NOMO-1 treated with DMSO at 0.1 percent for 48 hours (cell line): ENCODE measurements at regions not wholly inside any gene's neighbourhood (a gene's known extent, or its start where the extent isn't known, plus 50 kb on each side); places are given as distances from the start of the nearest gene placed in this dataset.

Source experiments
- DNase-seq: peaks from one replicate; lab custom pipeline; 2025; ENCODE audit not compliant: unreplicated experiment; lab: John Stamatoyannopoulos, UW

DNA sequence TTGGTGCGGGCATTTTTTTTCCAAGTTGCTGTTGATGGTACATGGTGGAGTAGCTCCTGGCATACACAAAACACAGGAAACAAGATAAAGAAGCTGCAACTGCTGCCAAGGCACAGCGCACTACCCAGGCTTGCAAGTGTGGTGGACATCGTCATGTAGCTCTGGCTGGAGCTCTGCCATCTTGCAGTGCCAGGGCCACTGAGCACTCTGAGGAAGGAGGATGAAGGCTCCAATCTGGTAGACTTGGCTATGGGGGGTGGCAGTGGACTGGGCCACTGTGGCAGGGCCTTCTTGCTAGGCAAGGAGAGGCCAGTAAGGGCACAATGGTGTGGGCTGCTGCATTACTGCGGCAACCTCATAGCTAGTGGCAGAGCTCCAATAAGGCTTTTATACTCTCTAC lies 263.5 kb downstream of the CENPW start:
- DNase-seq: no peak

DNA sequence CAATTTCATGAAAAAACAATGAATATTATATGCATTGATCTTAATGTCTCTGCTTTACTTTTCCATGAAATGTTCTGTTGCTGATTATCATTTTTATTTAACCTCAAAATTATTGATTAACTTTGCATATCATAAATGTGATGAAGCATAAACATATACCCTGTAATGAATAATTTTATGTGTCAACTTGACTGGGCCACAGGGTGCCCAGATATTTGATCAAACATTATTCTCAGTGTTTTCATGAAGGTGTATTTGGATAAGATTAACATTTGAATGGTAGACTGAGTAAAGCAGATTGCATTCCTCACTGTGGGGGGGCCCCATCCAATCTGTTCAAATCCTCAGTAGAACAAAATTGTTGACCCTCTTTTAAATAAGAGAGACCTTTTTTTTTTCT lies 265.2 kb downstream of the CENPW start:
- DNase-seq: no peak

DNA sequence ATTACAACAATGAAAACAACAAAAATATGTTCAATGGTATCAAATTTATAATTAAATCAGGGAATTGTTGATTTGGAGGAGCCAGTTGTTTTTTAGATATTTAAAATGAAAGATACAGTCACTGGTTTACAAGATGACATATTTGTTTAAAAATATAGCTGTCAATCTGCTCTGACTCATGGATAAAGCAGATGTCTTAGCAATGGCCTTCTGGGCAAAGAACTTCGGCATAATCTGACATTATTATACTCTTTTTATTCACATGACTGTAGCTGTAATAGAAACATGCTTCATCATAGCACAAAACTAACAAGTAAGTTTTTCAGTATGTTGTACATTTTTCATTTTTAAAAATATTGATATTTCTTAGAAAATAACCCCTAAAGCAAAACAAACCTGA lies 267.4 kb downstream of the CENPW start:
- DNase-seq: no peak

DNA sequence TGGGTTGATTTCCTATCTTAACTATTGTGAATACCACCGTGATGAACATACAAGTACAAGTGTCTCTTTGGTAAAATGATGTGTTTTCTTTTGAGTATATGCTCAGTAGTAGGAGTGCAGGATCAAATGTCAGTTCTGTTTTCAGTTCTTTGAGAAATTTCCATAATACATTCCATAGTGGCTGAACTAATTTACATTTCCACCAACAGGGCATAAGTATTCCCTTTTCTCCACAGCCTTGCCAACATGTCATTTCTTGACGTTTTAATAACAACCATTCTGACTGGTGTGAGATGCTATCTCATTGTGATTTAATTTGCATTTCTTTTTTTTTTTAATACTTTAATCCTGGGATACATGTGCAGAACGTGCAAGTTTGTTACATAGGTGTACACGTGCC lies 268.8 kb downstream of the CENPW start:
- no peak for DNase-seq

DNA sequence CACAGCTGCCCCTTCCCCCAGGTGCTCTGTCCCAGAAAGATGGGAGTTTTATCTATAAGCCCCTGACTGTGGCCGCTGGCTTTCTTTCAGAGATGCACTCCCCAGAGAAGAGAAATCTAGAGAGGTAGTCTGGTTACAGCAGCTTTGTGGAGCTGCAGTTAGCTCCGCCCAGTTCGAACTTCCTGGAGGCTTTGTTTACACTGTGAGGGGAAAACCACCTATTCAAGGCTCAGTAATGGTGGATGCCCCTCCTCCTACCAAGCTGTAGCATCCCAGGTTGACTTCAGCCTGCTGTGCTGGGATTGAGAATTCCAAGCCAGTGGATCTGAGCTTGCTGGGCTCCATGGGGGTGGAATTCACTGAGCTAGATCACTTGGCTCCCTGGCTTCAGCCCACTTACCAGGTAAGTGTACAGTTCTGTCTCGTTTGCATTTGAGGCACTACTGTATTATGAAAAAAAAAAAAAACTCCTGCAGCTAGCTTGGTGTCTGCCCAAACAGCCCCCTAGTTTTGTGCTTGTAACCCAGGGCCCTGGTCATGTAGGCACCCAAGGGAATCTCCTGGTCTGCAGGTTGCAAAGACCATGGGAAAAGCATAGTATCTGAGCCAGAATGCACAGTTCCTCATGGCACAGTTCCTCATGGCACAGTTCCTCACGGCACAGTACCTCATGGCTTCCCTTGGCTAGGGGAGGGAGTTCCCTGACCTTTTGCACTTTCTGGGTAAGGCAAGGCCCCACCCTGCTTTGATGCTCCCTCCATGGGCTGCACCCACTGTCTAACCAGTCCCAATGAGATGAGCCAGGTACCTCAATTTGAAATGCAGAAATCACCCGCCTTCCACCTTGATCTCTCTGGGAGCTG lies 275.0 kb downstream of the CENPW start:
- no peak for DNase-seq

DNA sequence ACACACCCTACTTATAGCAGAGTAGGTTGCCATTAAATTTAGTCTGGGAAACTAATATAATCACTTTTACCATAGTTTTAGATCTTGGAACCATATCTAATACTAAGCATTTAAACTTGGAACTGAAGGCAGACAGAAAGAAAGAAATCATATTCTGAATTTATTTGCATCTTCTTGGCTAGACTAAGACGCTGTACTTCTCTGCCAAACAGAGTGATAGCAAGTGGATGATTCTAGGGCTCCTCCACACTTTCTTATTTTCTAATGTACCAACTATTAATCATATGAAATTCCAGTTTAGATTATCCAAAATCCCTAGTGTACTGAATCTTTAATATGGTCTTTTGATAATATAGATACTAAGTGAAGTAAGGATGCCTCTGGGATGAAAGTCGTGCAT lies 277.0 kb downstream of the CENPW start:
- no peak for DNase-seq

DNA sequence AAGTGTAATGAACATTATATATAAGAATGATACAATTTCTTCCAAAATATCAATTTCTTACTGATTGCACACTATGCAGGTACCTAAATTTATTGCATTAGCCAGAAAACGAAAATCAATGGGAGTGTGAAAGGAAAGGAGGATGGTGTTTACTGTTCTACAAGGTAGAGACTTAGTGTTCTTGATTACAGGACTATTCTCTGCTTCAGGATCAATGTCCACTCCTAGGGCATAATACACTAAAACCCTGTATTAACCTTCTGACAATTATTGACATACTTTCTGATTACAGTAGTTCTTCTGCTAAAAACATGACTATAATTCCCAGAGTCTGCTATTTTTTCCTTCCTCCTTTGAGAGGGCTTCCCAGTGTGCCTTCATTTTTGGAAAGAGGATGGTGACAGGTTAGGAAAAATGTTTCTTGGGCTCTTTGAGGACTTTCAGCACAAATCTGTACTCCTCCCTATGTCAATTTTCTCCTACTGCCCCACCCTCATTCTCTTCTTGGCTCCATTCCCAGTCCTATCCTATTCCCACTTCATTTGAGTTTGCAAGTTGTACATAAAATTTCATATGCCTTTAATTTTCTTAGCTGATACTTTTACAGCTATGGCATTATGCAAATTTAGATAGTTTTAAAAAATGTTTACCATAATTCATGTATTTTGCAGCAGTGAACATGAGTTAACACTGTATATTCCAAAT lies 278.9 kb downstream of the CENPW start:
- no peak for DNase-seq

DNA sequence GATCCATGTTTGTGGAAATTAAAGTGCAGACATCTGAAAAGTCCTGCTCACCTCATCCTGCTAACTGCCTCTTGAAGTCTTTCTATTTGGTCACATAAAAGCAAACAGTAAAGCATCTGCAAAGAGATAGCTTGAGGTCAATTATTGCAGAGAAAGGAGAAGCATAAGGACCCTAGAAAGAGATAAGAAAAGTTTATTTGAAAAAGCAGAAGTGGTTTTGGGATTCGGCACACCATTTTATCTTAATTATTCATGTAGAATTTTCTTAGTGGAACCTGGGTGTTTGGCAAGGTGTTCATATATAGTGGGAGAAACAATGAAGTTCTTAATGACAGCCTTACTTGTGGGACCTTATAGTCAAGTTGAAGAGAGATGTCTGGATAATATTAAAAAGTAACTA lies 280.8 kb downstream of the CENPW start:
- DNase-seq: no peak

DNA sequence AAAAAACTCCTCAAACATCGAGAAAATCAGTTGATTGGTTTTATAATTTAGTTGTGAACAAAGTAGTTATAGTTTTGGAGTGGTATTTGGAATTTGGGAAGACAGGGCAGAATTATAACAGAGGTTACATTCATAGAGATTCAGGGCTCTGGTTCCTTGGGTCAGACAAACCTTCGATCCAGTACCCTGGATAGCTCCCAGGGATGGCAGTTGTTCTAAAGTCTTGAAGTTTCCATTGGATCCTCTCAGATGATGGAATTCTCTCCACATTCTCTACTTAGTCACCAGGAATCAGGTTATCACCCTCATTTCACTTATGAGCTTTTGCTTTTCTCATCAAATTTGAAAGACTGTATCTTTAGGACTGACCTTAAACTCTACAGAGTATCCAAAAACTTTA lies 285.1 kb downstream of the CENPW start:
- no peak for DNase-seq

DNA sequence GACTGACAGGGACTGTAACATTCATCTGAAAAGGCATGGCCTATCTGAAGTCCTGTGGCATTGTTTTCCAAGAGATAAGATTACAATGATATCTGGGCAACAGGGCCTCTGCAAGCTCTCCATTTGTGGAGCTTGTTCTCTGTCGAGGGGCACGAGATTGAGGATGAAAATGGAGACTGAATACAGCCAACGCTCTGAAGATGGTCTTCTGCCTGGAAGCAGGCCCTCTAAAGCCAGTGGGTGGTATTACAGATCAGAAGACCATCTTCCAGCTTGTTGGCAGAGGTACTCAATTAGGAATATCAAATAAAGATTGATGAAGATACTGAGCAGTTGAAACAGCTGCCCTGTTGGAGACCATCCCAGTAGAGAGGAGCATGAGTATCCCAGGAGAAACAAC lies 288.2 kb downstream of the CENPW start:
- no peak for DNase-seq

DNA sequence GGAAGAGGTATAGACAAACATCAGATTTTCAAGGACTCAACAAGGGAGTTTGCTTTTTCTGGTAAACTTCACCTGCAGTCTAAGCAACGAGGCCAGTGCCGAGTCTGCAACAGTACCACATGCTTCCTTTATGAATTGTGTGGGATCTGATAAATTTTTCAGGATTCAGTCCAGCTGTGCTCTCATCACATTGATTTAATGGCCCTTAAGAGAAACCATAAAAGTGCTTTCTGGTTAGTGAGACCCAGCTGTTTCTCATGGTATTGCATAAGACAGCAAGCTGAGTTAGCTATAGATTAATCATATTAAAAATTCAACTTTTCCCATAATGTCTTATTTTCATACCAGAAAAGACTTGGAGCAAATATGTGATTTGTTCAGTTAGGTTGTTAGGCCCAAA lies 291.4 kb downstream of the CENPW start:
- no peak for DNase-seq

DNA sequence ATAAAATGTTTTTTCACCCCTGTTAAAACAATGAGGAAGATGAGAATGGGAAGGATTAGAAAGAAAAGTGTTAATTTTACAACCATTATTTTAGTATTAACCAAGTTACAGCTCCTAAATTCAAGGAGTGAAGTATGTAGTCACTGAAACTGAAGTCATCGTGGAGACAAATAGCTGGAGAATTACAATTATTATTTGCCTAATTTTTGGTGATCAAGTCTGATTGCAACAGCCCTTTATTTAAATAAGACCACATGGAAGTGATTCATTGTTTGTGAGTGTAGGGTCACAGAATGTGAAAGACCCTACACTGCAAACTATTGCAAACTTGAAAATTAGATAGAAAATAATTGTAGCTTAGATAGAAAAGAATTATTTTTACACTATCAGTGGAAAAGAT lies 292.4 kb downstream of the CENPW start:
- DNase-seq: no peak

DNA sequence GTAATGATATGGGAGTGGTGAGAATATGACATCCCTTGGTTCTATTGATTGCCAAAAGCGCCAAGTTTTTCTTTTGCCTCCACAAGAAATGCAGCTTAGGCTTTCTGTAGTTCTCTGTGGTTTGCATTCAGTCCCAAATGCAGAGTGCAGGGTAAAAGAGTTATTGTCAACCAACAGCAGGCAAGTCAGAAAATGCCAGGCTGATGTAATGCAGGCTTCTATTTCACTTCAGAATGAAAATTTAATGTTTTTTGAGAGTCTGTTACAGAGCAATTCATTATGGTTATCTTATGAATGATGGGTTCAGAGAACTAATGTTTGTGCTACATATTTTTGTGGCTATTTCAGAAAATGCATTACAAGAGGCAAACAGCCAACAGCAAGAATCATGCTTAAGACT lies 293.5 kb downstream of the CENPW start:
- DNase-seq: no peak

DNA sequence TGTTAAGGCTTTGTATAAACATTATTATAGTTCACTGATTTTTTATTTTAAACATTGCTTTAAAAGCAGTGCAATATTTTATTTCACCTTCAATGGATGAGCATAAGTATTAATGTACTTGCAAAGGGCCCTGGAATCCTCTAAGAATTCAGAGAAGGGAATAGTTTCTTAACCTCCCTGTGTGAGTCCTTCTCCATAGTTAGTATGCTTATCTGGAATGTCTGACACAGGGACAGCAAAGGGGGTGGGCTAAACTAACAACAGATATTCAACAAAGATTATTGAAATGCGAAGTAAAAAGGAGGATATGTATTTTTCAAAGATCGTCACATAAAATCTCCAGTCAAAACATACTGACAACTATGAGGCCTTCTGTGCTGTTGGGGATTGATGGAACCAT lies 300.4 kb downstream of the CENPW start:
- DNase-seq: no peak

DNA sequence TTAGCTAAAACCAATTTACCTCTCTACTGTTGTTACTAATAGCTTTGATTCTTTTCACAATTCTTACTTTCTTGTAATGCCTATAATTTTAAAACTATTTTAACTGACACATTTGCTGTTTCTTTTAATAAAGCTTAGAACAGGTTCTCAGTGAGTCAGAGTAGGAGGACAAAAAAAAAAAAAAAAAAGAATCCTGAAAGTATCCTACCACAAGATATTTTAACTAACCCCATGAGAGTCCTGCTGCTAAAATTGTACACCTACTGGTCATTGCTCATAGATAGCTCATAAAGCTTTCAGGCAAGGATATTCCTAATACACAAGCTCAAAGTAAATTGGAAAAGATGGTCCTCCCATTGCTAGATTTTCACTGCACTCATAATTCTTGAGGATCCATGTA lies 301.0 kb downstream of the CENPW start:
- no peak for DNase-seq

DNA sequence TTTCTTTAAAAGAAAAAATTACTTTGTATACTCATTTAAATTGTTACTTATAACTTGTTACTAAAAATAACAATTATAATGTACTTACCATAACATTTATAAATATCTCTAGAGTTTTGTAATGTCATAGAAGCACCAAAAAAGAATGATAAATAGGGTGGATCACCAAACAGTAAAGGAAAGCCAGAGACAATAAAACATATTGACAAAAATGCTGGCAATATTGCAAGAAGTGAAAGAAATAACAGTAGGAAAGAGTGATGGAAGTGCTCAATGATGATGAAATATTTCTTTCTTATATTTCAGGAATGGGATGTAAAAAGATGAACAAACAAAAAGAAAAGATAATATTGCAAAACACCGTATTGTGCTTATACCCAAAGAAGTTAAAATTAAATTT lies 301.7 kb downstream of the CENPW start:
- DNase-seq: no peak

DNA sequence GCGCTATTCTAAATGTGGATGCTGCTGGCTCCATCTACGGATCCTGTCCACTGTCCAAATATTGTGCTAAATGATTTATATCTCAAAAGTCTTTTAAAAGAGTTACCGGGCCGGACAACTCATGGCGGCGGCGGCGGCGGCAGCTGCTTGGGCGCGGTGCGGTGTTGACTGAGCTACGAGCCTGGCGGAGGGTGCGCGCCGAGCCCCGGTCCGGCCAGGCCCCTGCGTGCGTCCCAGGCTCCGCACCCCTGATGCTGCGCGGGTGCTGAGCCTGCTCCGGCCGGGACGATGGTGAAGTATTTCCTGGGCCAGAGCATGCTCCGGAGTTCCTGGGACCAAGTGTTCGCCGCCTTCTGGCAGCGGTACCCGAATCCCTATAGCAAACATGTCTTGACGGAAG lies 303.4 kb downstream of the CENPW start:
- no peak for DNase-seq

DNA sequence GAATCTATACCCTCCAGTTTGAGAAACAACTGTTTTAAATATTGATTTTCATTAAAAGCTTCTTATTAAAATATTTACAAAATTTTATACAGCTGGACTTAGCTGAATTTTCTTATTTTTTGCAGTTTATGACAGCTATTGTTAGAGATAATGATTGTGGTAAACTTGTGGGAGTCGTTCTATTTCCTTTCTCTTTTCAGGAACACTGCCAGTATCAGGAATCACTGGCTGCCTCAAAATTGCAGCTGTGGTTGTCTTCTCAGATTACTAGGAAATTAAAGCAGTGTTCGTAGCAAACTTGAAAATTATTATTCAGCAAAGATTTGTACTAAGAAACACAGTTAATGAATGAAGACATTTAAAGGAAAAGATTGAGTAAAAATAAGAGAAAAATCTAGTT lies 311.0 kb downstream of the CENPW start:
- DNase-seq: no peak

DNA sequence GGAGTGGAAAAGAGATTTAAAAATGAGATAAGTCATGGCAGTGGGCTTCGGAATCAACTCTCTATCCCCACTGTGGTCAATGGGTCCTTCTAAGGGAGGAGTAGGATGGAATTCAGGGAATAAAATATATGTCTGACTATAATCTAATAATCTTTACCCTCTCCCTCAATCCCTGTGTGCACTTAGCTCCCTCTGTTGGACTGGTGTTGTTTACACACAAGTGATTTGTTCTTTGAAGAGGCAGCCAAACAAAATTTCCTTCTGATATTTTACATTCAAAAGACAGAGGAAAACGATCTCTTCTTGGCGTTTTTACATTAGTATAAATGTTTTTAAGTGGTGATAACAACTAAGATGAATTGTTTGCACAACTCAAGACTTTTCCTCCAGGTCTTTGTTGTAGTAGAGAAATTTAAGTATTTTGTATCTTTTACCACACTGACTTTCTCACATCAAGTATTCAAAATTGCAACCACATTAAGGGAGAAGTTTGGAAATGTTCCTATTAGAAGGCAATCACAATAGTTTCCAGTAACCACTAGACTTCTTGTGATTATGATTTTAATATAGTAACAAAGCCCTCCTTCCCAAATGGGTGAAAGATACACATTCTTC lies 317.8 kb downstream of the CENPW start:
- DNase-seq: no peak

DNA sequence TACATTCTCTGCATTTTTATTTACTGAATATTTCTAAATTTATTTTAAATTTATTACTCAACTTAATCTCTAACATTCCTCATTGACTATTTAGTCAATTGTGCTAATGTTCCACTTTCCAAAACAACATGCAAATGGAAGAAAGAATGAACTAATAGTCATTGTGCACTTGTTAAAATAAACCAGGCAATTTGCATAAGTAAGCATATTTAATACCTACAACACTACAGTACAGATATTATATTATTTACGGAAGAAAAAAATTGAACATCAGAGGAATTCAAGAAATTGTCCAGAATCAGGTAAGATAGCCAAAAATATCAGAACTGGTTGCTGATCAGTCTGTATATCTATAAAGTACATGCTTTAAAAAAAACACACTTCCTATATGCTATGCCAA lies 320.5 kb downstream of the CENPW start:
- DNase-seq: no peak

DNA sequence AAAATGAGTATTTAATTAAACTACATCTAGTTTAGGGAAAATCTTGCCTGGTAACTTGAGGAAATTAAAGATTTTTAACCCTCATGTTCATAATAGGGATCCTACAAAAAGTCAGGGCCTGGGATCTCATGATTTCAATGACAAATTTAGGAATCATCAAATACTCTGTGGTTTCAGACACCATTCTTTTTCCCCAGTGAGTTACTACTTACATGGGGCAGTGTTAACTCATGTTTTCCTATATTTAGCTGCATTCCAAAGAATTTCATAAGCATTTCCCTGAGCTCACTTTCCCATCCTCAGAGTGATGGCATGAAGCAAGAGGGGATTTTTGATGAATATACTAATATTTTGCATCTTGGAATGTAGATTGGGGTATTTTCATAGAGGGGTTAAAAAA lies 321.7 kb downstream of the CENPW start:
- no peak for DNase-seq

DNA sequence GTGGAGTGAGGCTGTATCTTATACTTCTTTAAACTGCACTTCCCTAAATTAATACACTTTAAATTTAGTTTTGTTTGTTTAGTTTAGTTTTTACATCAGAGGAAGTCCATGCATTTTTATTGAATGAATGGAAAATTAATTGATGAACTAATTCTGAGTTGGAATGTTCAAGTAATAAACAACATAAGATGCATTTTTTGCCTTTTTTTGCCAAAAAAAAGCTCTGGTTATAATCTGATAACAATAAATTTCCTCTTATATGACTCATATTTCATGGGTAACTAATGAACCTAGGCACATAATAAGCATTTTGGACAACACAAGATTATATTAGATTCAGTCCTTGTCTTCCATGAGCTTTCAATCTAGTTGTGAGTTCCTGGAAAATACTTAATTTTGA lies 323.1 kb downstream of the CENPW start:
- DNase-seq: no peak
